Esophagus (tissue), 2 donors: ENCODE measurements at regions not wholly inside any gene's neighbourhood (a gene's known extent, or its start where the extent isn't known, plus 50 kb on each side); places are given as distances from the start of the nearest gene placed in this dataset.

Source experiments
- H3K27ac ChIP-seq, 2 donors: one replicate each; pipeline ENCODE4 v1.5.1; 2013; ENCODE audit warnings: low read depth in 2 of 2, mild to moderate bottlenecking in 2 of 2, inconsistent platforms in 1 of 2, low read length in 1 of 2, moderate library complexity in 1 of 2
- H3K27me3 ChIP-seq, 2 donors: one replicate each; pipeline ENCODE4 v1.6.1; 2013; ENCODE audit warnings: low read length in 2 of 2, control low read depth in 1 of 2, mild to moderate bottlenecking in 1 of 2; ENCODE audit not compliant: insufficient read depth in 2 of 2, control insufficient read depth in 1 of 2
- H3K36me3 ChIP-seq, 2 donors: one replicate each; pipeline ENCODE4 v1.6.1; 2013; ENCODE audit warnings: low read length in 1 of 2; ENCODE audit not compliant: control insufficient read depth in 2 of 2, insufficient read depth in 2 of 2
- H3K4me1 ChIP-seq, 2 donors: one replicate each; pipeline ENCODE4 v1.6.1; 2013; ENCODE audit warnings: low read length in 1 of 2; ENCODE audit not compliant: control insufficient read depth in 2 of 2, insufficient read depth in 2 of 2
- H3K4me3 ChIP-seq, 2 donors: one replicate each; pipeline ENCODE4 v1.5.1; 2013; ENCODE audit warnings: low read length in 2 of 2, mild to moderate bottlenecking in 2 of 2, low read depth in 1 of 2, moderate library complexity in 1 of 2
- H3K9me3 ChIP-seq, 2 donors: one replicate each; pipeline ENCODE4 v1.6.1; 2013; ENCODE audit warnings: mild to moderate bottlenecking in 2 of 2, low read depth in 1 of 2, low read length in 1 of 2, moderate library complexity in 1 of 2; ENCODE audit not compliant: control insufficient read depth in 2 of 2, insufficient read depth in 1 of 2
- WGBS, 2 donors: extraction: QIAGEN DNeasy Blood & Tissue Kit; methylation state at CpG; one replicate each; pipeline ENCODE4 v1.1.7; 2013; 5-methylcytosine and 5-hydroxymethylcytosine counted together
- donor health status: healthy with polysubstance abuse.
- donor health status: Bipolar disorder and iron deficiency.

DNA sequence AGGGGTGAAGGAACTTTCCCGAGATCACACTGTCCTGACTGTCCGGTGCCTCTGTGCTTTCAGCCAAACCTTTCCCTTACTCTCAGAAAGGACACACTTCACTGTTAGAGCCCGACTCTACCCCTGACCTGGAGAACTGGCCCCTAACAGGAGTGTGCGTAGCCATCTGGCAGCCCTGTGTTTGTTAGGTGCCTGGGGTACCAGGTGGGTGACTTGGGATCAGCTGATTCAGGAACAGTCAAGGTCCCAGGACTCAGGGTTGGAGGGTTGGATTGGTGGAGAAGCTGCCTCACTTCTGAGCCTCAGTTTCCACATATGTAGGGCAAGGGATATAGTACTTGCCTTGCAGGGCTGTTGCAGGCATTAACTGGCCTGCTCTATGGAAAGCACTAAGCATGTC is 98.3 kb upstream of the SLC6A11 start:
- H3K27me3 ChIP-seq = peaks cover 0 to 4% of the 10 kb centered on the region in 2 donors
- H3K4me3 ChIP-seq = no peak overlapping the region
- H3K9me3 ChIP-seq = peaks cover 0 to 3% of the 10 kb centered on the region in 2 donors
- H3K27ac ChIP-seq = no peak overlapping the region
- H3K4me1 ChIP-seq = no peaks in the 10 kb centered on the region
- WGBS, 2 donors = 83 to 87% methylated on average over 4 of the region's 4 CpGs
- no peaks in the 10 kb centered on the region for H3K36me3 ChIP-seq

GRCh38 chr3:10721101-10721500 is 94.9 kb upstream of the SLC6A11 start:
- no peaks in the 10 kb centered on the region for H3K4me1 ChIP-seq
- H3K27me3 ChIP-seq = no peaks in the 10 kb centered on the region
- H3K36me3 ChIP-seq = no peaks in the 10 kb centered on the region
- H3K4me3 ChIP-seq = no peak overlapping the region
- WGBS, 2 donors = 66 to 72% methylated on average over 5 of the region's 5 CpGs
- H3K9me3 ChIP-seq = no peaks in the 10 kb centered on the region
- no peak overlapping the region for H3K27ac ChIP-seq

DNA sequence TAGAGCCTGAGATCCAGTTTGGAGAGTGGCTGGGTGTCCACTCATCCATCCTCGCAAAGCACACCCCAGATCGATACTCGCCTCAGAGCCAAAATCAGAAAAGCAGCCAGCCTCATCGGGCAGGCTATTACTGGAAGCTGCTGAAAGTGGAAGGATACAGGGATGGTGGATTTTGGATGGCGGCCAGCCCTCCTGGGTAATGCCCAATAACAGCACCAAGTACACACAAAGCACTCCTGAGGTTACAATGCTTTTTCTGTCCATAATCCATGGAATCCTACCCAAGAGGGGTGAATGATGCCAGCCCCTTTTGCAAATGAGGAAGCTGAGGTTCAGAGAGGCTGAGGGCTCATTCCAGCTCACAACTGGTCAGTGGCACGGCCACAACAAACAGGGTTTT is 93.1 kb upstream of the SLC6A11 start:
- no peaks in the 10 kb centered on the region for H3K36me3 ChIP-seq
- H3K27me3 ChIP-seq = no peaks in the 10 kb centered on the region

DNA sequence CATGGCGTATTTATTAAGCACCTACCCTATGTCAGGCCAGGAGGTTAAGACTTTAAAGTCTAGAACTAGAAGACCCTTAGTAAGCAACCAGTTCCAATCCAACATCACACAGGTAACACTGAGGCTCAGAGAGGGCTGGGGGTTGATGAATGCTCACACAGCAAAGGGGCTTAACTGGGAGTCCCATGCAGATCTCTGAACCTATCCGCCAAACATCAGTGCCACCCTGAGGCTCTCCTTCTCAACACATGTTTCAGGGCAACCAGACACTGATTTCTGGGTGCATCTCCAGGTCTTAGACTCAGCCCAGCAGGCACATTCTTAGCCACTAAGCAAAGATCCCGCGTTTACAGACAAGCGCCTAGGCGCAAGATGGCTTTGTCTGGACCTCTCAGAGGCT is 92.0 kb upstream of the SLC6A11 start:
- Histone ChIP-seq H3K9me3 (peaks cover 0 to under 1% of the 10 kb centered on the region in 2 donors), H3K4me1 (no peaks in the 10 kb centered on the region), H3K4me3 (no peak overlapping the region), H3K27ac (no peak overlapping the region), H3K36me3 (no peaks in the 10 kb centered on the region), H3K27me3 (no peaks in the 10 kb centered on the region)
- 72 to 84% methylated on average over 6 of the region's 6 CpGs for WGBS, 2 donors

More for the DNA sequence above, 93.1 kb upstream of the SLC6A11 start:
- Histone ChIP-seq H3K27ac (no peak overlapping the region), H3K9me3 (no peaks in the 10 kb centered on the region), H3K4me3 (no peak overlapping the region), H3K4me1 (no peaks in the 10 kb centered on the region)
- 64 to 66% methylated on average over 6 of the region's 6 CpGs for WGBS, 2 donors

DNA sequence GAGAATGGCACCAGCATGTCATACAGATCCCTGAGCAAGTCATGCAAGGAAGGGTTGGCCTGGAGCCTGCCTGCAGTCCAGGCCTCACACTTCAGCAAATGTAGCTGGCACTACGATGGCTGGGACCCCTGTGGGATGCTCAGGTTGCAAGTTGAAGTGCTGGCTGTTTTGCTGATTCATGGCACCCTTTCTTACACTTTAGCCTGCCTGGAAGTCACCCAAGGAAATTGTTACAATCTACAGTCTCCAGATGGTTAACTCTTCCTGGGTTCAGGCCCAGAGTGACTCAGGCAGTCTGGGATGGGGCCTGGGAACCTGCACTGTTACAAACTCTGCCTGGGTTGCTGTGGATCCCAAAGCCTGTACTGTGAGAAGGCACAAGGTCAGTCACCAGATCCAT is 91.0 kb upstream of the SLC6A11 start:
- Histone ChIP-seq H3K27ac (no peak overlapping the region), H3K9me3 (peaks cover 0 to 2% of the 10 kb centered on the region in 2 donors), H3K4me3 (no peak overlapping the region), H3K27me3 (no peaks in the 10 kb centered on the region), H3K36me3 (no peaks in the 10 kb centered on the region), H3K4me1 (no peaks in the 10 kb centered on the region)
- WGBS, 2 donors = 29 to 47% methylated on average over 1 of the region's 1 CpG

- Histone ChIP-seq H3K9me3 (peaks cover 0 to 2% of the 10 kb centered on the region in 2 donors), H3K36me3 (no peaks in the 10 kb centered on the region), H3K4me3 (no peak overlapping the region), H3K27ac (no peak overlapping the region), H3K27me3 (no peaks in the 10 kb centered on the region), H3K4me1 (no peaks in the 10 kb centered on the region)
- 76 to 78% methylated on average over 5 of the region's 5 CpGs for WGBS, 2 donors
Measured at GRCh38 chr3:10725846-10726245, 90.2 kb upstream of the SLC6A11 start.

DNA sequence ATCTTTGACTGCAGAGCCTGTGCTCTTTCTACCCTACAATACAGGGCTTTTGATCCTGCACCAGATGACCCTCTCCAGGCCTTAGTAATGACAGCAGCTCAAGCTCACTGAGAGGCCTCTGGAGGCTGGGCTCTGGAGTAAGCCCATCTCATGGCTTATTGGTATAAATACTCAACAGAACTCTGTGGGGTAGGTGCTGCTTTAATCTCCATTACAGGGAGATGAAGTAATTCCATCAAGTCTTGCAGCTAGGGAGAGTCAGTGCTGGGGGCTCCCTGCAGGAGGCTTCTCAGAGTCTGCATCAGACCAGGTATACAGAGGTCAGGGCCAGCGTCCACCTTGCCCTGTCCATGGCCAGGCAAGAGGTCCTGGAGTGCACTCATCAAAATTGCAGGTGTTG is 89.2 kb upstream of the SLC6A11 start:
- Histone ChIP-seq H3K9me3 (peaks cover 0 to 2% of the 10 kb centered on the region in 2 donors), H3K4me3 (no peak overlapping the region), H3K27me3 (no peaks in the 10 kb centered on the region), H3K36me3 (no peaks in the 10 kb centered on the region), H3K4me1 (no peaks in the 10 kb centered on the region), H3K27ac (no peak overlapping the region)
- WGBS, 2 donors = 59 to 78% methylated on average over 1 of the region's 1 CpG

DNA sequence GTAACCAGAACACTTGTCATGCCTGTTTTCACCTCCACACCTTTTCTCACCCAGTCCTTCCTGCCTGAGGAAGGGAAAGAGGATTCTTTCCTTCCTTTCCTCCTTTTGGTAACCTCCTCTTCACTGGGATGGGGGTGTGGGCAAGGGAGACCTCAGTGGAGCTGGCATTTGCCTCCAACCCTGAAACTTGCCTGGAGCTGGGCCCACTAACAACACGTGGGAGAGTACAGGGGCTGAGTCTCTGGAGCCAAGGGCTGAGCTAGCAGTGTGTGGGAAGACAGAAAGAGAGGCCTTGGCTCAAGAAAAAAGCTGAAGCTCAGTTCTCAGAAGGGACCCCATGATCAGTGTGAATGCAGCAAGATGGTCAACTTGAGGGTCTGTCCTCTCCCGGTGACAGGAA is 86.6 kb upstream of the SLC6A11 start:
- Histone ChIP-seq H3K36me3 (no peaks in the 10 kb centered on the region), H3K27me3 (peaks cover 0 to 2% of the 10 kb centered on the region in 2 donors), H3K9me3 (peaks cover 0 to 2% of the 10 kb centered on the region in 2 donors), H3K4me1 (no peaks in the 10 kb centered on the region), H3K4me3 (no peak overlapping the region), H3K27ac (no peak overlapping the region)
- WGBS, 2 donors = 65 to 74% methylated on average over 2 of the region's 2 CpGs

DNA sequence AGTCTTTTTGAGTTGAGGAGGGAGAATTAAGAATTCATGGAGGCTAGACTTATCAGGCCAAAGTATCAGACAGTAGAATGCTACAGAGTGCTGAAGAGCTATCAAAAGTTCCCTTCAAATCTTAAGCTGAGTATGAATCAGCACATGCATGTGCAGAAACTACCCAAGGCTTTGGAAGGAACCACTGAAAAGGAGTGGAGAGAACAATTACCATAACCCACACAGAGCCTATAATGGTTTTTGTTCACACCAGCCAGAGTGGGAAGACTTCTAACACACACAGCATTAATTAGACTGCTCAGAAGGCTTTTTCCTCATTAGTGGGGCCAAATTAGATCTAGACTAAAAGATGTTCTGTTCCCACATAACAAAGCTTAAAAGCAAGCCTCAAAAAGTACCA is 83.7 kb upstream of the SLC6A11 start:
- Histone ChIP-seq H3K4me1 (no peaks in the 10 kb centered on the region), H3K27me3 (peaks cover 0 to 2% of the 10 kb centered on the region in 2 donors), H3K4me3 (no peak overlapping the region), H3K9me3 (peaks cover 0 to 2% of the 10 kb centered on the region in 2 donors), H3K36me3 (no peaks in the 10 kb centered on the region), H3K27ac (no peak overlapping the region)

DNA sequence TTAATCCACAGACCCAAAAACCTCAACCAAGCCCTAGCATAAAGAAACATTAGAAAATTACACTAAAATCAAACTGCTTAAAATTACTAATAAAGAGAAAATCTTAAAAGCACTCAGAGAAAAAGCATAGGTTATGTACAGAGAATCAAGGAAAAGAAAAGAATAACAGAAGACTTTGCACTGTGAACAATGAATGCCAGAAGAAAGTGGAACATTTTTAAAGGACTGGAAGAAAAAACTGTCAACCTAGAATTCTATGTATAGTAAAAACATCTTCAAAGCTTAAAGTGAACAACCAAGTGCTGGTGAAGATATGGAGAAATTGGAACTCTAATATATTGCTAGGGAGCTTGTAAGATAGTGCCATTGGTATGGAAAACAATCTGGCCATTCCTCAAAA is 82.7 kb upstream of the SLC6A11 start:
- H3K4me3 ChIP-seq = no peak overlapping the region
- H3K27me3 ChIP-seq = peaks cover 6 to 8% of the 10 kb centered on the region in 2 donors
- no peaks in the 10 kb centered on the region for H3K4me1 ChIP-seq
- H3K27ac ChIP-seq = no peak overlapping the region
- H3K9me3 ChIP-seq = peaks cover 0 to 2% of the 10 kb centered on the region in 2 donors
- no peaks in the 10 kb centered on the region for H3K36me3 ChIP-seq
